PFSK-1 (cell line): ENCODE measurements at regions not wholly inside any gene's neighbourhood (a gene's known extent, or its start where the extent isn't known, plus 50 kb on each side); places are given as distances from the start of the nearest gene placed in this dataset.

ENCODE experiments used
- FOXP2 ChIP-seq: optimal IDR thresholded peaks from 2 replicates; pipeline ENCODE3; 2011; ENCODE audit warnings: borderline replicate concordance, control low read depth, inconsistent platforms; ENCODE audit not compliant: insufficient read depth; ENCODE audit errors: extremely low read length, extremely low read depth
- POLR2AphosphoS5 ChIP-seq: IDR thresholded peaks from 2 replicates; pipeline ENCODE4 v1.6.1; 2012; ENCODE audit warnings: low read depth, mild to moderate bottlenecking, control low read depth, low read length, moderate library complexity
- SIN3A ChIP-seq: IDR thresholded peaks from 2 replicates; pipeline ENCODE4 v1.6.1; 2012; ENCODE audit warnings: mild to moderate bottlenecking, low read length, moderate library complexity, borderline replicate concordance; ENCODE audit not compliant: insufficient read depth
- TAF1 ChIP-seq: IDR thresholded peaks from 2 replicates; pipeline ENCODE4 v1.6.1; 2012; ENCODE audit warnings: low read length, control low read depth, borderline replicate concordance; ENCODE audit not compliant: insufficient read depth
- TF ChIP-seq, protein P1 (sequence below), 2 experiments: IDR thresholded peaks; 2 replicates each; pipeline versions ENCODE4 v1.6.1 to v1.8.0; 2011 to 2012; ENCODE audit warnings: low read depth in 2 of 2, low read length in 2 of 2, control low read depth in 1 of 2, inconsistent platforms in 1 of 2, mild to moderate bottlenecking in 1 of 2, moderate library complexity in 1 of 2; ENCODE audit not compliant: insufficient read depth in 1 of 2

DNA sequence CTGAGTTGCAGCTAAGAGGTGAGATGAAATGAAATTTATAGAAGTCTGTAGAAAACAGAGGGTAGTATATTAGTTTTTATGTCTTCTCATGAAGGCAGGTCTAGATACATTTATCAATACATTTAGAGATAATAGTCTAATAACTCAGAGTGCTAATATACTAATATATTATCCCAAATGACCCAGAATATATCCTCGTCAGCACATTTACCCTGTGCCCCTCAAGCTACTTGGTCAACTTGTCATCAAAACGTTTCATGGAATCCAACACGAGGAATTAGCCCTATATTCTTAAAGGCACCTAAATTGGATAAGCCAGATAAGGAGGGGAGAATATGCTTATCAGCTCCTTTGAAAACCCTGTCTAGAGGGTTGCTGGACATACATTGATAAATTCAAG lies 415.1 kb upstream of the LRRTM1 start:
- TF ChIP-seq POLR2AphosphoS5, result no peak
- TF ChIP-seq FOXP2, result no peak
- TF ChIP-seq TAF1, result no peak
- no peak for TF ChIP-seq SIN3A
- TF ChIP-seq, protein P1, sequence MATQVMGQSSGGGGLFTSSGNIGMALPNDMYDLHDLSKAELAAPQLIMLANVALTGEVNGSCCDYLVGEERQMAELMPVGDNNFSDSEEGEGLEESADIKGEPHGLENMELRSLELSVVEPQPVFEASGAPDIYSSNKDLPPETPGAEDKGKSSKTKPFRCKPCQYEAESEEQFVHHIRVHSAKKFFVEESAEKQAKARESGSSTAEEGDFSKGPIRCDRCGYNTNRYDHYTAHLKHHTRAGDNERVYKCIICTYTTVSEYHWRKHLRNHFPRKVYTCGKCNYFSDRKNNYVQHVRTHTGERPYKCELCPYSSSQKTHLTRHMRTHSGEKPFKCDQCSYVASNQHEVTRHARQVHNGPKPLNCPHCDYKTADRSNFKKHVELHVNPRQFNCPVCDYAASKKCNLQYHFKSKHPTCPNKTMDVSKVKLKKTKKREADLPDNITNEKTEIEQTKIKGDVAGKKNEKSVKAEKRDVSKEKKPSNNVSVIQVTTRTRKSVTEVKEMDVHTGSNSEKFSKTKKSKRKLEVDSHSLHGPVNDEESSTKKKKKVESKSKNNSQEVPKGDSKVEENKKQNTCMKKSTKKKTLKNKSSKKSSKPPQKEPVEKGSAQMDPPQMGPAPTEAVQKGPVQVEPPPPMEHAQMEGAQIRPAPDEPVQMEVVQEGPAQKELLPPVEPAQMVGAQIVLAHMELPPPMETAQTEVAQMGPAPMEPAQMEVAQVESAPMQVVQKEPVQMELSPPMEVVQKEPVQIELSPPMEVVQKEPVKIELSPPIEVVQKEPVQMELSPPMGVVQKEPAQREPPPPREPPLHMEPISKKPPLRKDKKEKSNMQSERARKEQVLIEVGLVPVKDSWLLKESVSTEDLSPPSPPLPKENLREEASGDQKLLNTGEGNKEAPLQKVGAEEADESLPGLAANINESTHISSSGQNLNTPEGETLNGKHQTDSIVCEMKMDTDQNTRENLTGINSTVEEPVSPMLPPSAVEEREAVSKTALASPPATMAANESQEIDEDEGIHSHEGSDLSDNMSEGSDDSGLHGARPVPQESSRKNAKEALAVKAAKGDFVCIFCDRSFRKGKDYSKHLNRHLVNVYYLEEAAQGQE (IDR thresholded peaks at IDR 0.05; ENCODE audit: insufficient read depth in 1 of 2, low read depth in 2 of 2, low read length in 2 of 2), result no peak

DNA sequence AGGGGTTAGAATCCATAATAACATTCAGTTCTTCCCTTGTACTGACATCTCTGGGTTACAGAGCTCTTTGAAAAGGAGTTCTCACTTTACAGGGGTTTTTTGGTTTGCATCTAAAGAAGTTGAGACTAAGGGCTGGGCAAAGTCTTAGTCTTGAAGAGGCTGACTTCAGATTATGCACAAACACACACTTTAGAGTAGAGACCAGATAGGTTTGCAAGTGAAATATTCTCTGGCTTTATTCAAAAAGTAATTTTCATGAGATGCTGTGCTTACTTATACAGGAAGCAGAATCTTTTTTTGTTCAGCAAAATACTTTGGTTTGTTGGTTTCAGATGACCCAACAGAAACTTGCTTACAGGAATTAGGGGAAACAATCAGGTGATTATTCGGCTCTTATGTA lies 410.9 kb upstream of the LRRTM1 start:
- TF ChIP-seq POLR2AphosphoS5, result no peak
- TF ChIP-seq TAF1, result no peak
- TF ChIP-seq FOXP2, result no peak
- no peak for TF ChIP-seq SIN3A
- TF ChIP-seq, protein P1 (IDR thresholded peaks at IDR 0.05; ENCODE audit: insufficient read depth in 1 of 2, low read depth in 2 of 2, low read length in 2 of 2), result no peak

DNA sequence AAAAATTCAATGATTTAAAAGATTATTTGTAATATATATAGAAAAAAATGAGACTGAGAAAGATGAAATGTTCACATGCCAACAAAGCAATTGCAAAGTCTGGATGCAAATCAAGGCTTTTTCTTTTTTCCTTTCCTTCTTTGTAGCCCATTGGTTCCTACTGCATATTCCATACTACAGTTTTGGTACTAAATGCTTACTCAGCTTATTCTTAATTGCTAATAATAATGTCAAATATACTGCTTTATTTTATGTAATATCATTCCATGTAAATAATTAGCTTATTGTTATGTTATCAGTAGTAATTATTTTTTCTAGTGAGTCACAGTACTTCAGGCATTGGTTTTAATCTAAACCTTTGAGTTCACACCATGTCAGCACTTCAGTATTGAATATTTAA lies 407.4 kb upstream of the LRRTM1 start:
- TF ChIP-seq SIN3A (no peak), TAF1 (no peak), FOXP2 (no peak), POLR2AphosphoS5 (no peak)
- TF ChIP-seq, protein P1 (IDR thresholded peaks at IDR 0.05; ENCODE audit: insufficient read depth in 1 of 2, low read depth in 2 of 2, low read length in 2 of 2), result no peak

DNA sequence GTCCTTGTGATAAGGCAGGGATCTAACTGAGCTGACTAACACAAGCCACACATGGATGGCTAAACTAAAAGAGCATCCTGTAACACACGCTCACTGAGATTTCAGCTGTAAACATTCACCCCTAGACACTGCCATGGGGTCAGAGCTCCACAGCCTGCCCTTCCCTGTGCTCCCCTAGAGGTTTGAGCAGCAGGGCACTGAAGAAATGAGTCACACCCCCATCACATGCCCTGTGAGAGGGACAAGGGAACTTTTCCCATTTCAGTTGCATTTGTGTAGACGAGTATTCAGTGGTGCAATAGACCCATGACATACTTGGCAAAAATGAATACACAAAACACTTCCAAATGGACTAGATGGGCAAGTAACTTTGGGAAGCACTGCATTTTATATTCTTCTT lies 402.4 kb upstream of the LRRTM1 start:
- TF ChIP-seq, protein P1 (IDR thresholded peaks at IDR 0.05; ENCODE audit: insufficient read depth in 1 of 2, low read depth in 2 of 2, low read length in 2 of 2), result no peak
- no peak for TF ChIP-seq TAF1
- TF ChIP-seq POLR2AphosphoS5, result no peak
- TF ChIP-seq SIN3A, result no peak
- no peak for TF ChIP-seq FOXP2

DNA sequence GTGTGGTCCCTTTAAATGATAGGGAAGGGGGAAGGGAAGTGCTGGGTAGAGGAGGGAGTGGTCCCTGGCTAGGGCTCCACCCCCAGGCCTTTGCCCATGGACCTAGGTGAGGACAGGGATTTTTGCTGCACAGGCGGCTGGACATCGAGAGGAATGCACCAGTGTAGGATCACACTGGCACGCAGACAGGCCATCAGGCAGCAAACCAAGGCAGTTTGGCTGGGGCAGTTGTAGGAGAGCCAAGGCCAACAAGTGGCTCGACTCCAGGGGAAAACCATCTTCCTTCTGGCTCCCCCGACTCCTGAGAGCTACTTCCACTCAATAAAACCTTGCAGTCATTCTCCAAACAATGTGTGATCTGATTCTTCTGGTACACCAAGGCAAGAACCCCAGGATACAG lies 402.0 kb upstream of the LRRTM1 start:
- no peak for TF ChIP-seq SIN3A
- TF ChIP-seq TAF1, result no peak
- TF ChIP-seq FOXP2, result no peak
- TF ChIP-seq POLR2AphosphoS5, result no peak
